Calu3 (cell line): ENCODE measurements at regions not wholly inside any gene's neighbourhood (a gene's known extent, or its start where the extent isn't known, plus 50 kb on each side); places are given as distances from the start of the nearest gene placed in this dataset.
A peak's percentile ranks its signal among the peaks of the same experiment; 100 is the strongest.
"Not testable (repeated sequence)": the region's sequence is repeated elsewhere in the genome, so short reads cannot be mapped to it uniquely, and the experiment has no call there.

Experiments
- BruUV-seq: library from RNA; stranded (reverse); fragments of 400-500 nt; replicated peaks from 2 replicates; lab custom pipeline; 2021; lab: Mats Ljungman, UMichigan
- CTCF ChIA-PET: fragments of 300-600 bp; sonication (Branson Sonifier 250); formaldehyde crosslinking; loops from one replicate; lab custom pipeline; 2022; ENCODE audit warnings: antibody characterized with exemption; lab: Charles Lee
- DNase-seq: peaks from one replicate; pipeline ENCODE4 v3.0.0; 2022
- H3K27ac Mint-ChIP-seq: one replicate; pipeline ENCODE4 v1.8.0; 2022; ENCODE audit warnings: mixed read lengths; ENCODE audit not compliant: unreplicated experiment
- H3K27me3 Mint-ChIP-seq: one replicate; pipeline ENCODE4 v1.8.0; 2022; ENCODE audit warnings: mixed read lengths; ENCODE audit not compliant: unreplicated experiment
- H3K36me3 Mint-ChIP-seq: one replicate; pipeline ENCODE4 v1.8.0; 2022; ENCODE audit warnings: mild to moderate bottlenecking, moderate library complexity, mixed read lengths; ENCODE audit not compliant: insufficient read depth, unreplicated experiment
- H3K4me1 Mint-ChIP-seq: one replicate; pipeline ENCODE4 v1.8.0; 2022; ENCODE audit warnings: mild to moderate bottlenecking, low read depth, mixed read lengths; ENCODE audit not compliant: unreplicated experiment
- H3K4me3 Mint-ChIP-seq: one replicate; pipeline ENCODE4 v1.8.0; 2022; ENCODE audit warnings: mild to moderate bottlenecking, low read depth, moderate library complexity, mixed read lengths; ENCODE audit not compliant: unreplicated experiment
- H3K9me3 Mint-ChIP-seq: one replicate; pipeline ENCODE4 v1.8.0; 2022; ENCODE audit warnings: low read depth, mixed read lengths; ENCODE audit not compliant: unreplicated experiment
- CTCF ChIP-seq: fragments of 200-600 bp; IDR thresholded peaks from one replicate; pipeline ENCODE4 v1.8.0; 2022; ENCODE audit warnings: antibody characterized with exemption; ENCODE audit not compliant: unreplicated experiment
- intact Hi-C: fragments of 100-400 bp; cut with micrococcal nuclease; formaldehyde crosslinking; loops from one replicate; pipeline ENCODE4 v1.10.0; 2022; ENCODE audit not compliant: unreplicated experiment

DNA sequence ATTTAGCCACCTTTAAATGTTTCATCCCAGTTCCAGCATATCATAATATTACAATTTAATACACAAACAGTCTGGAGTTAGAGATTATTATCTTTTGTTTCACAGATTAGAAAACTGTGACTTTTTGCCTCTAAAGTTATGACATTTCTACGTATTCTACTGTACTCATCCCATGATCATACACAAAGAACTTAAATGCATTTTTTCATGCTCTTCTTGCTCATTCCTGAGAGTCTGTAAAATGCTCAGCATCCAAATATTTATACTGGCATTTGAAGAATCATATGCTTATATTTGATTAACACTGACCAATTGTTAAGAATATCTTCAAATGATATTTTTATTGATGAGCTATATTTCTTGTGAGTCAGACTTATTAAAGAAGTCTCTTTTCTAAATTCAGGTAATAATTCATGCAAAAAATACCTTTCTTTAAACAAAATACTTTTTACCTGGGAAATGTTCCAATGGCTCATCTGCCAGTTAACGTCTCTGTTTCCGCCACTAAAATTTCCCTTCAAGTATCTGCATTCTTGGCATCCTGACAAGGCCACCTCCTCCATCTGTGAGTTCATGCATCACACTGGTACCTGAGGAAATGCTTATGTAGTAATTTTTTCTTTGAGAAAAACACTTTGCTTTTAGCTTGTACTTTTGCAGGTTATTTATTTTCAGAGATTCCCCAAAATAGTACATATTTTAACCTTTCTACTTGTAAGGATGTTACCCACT, 139.6 kb upstream of the RASA1 start:
- Mint-ChIP-seq H3K27me3 (no peaks in the 10 kb centered on the region), H3K9me3 (no peaks in the 10 kb centered on the region), H3K36me3 (no peaks in the 10 kb centered on the region), H3K27ac (peak overlapping the region; percentile 38), H3K4me3 (no peak overlapping the region), H3K4me1 (peaks cover 45% of the 10 kb centered on the region)
- no TSS peak for BruUV-seq
- TF ChIP-seq CTCF: no peak
- CTCF ChIA-PET: interaction anchor here (1.3 to 1.4 kb wide), 2 partner anchors 52 to 54 kb away, joined by 3 read pairs; no protein-coding TSS in a partner anchor
- intact Hi-C loops: no loop called here
- DNase-seq: peak; percentile 44

GRCh38 chr5:87129046-87129445, 138.6 kb upstream of the RASA1 start:
- TF ChIP-seq CTCF: no peak
- no peaks in the 10 kb centered on the region for H3K9me3 Mint-ChIP-seq
- no peak overlapping the region for H3K27ac Mint-ChIP-seq
- H3K4me3 Mint-ChIP-seq: no peak overlapping the region
- BruUV-seq: no TSS peak
- H3K36me3 Mint-ChIP-seq: no peaks in the 10 kb centered on the region
- intact Hi-C loops: no loop called here
- peaks cover 40% of the 10 kb centered on the region for H3K4me1 Mint-ChIP-seq
- CTCF ChIA-PET: no interaction called here
- H3K27me3 Mint-ChIP-seq: no peaks in the 10 kb centered on the region
- DNase-seq: no peak

- no TSS peak for BruUV-seq
These were observed 135.0 kb upstream of the RASA1 start for GRCh38 chr5:87132696-87133095.

DNA sequence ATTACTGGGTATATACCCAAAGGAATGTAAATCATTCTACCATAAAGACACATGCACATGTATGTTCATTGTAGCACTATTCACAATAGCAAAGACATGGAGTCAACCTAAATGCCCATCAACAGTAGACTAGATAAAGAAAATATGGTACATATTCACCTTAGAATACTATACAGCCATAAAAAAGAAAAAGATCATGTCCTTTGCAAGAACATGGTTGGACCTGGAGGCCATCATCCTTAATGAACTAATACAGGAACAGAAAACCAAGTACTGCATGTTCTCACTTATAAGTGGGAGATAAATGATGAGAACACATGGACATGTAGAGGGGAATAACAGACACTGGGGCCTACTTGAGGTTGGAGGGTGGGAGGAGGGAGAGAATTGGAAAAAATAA, 133.2 kb upstream of the RASA1 start:
- H3K27ac Mint-ChIP-seq, H3K9me3 Mint-ChIP-seq, H3K27me3 Mint-ChIP-seq, intact Hi-C loops, BruUV-seq, CTCF ChIA-PET, H3K4me3 Mint-ChIP-seq, H3K36me3 Mint-ChIP-seq, DNase-seq: not testable (repeated sequence)
- peaks cover 42% of the 10 kb centered on the region for H3K4me1 Mint-ChIP-seq

More at GRCh38 chr5:87132696-87133095, 135.0 kb upstream of the RASA1 start:
- H3K27me3 Mint-ChIP-seq: no peaks in the 10 kb centered on the region
- no peaks in the 10 kb centered on the region for H3K36me3 Mint-ChIP-seq
- intact Hi-C loops: no loop called here
- no peaks in the 10 kb centered on the region for H3K9me3 Mint-ChIP-seq
- H3K4me3 Mint-ChIP-seq: no peak overlapping the region
- H3K4me1 Mint-ChIP-seq: peaks cover 52% of the 10 kb centered on the region
- no peak overlapping the region for H3K27ac Mint-ChIP-seq
- no peak for DNase-seq
- no peak for TF ChIP-seq CTCF
- CTCF ChIA-PET: interaction anchor here (0.8 kb wide), 1 partner anchor 9 kb away, joined by 3 read pairs; no protein-coding TSS in a partner anchor

- H3K9me3 Mint-ChIP-seq: no peaks in the 10 kb centered on the region
- DNase-seq: no peak
- H3K27ac Mint-ChIP-seq: peak overlapping the region; percentile 78
- no peak overlapping the region for H3K4me3 Mint-ChIP-seq
- intact Hi-C loops: no loop called here
- no peaks in the 10 kb centered on the region for H3K36me3 Mint-ChIP-seq
- CTCF ChIA-PET: interaction anchor here (1.2 kb wide), 1 partner anchor 16 kb away, joined by 3 read pairs; no protein-coding TSS in a partner anchor
- BruUV-seq: no TSS peak
- no peak for TF ChIP-seq CTCF
- no peaks in the 10 kb centered on the region for H3K27me3 Mint-ChIP-seq
- H3K4me1 Mint-ChIP-seq: peaks cover 56% of the 10 kb centered on the region
These were observed 131.6 kb upstream of the RASA1 start for GRCh38 chr5:87136096-87136495.
